Sigmoid colon (tissue), 6 donors: ENCODE measurements at regions not wholly inside any gene's neighbourhood (a gene's known extent, or its start where the extent isn't known, plus 50 kb on each side); places are given as distances from the start of the nearest gene placed in this dataset.

ENCODE experiments used
- DNase-seq: peaks from one replicate; pipeline ENCODE4 v3.0.0-alpha.2; 2019
- H3K27ac ChIP-seq, 4 donors: fragments of 200-600 bp; sonication (generic); one replicate each; pipeline ENCODE4 v1.5.1; 2016 to 2019; ENCODE audit warnings: mild to moderate bottlenecking in 1 of 4
- H3K27me3 ChIP-seq, 3 donors: fragments of 200-600 bp; sonication (generic); one replicate each; pipeline ENCODE4 v1.5.1; 2019; ENCODE audit warnings: mild to moderate bottlenecking in 1 of 3
- H3K36me3 ChIP-seq, 4 donors: fragments of 200-600 bp; sonication (generic); one replicate each; pipeline ENCODE4 v1.5.1; 2016 to 2019
- H3K4me1 ChIP-seq, 4 donors: fragments of 200-600 bp; sonication (generic); one replicate each; pipeline ENCODE4 v1.5.1; 2017 to 2019
- H3K4me3 ChIP-seq, 4 donors: fragments of 200-600 bp; sonication (generic); one replicate each; pipeline ENCODE4 v1.5.1; 2017 to 2019; ENCODE audit warnings: mild to moderate bottlenecking in 2 of 4, moderate library complexity in 1 of 4
- H3K9me3 ChIP-seq, 4 donors: fragments of 200-600 bp in 3 of 4; sonication (generic) in 3 of 4; one replicate each; pipeline versions ENCODE4 v1.5.1 to v1.6.1; 2013 to 2019
- CTCF ChIP-seq, 4 experiments: fragments of 450-650 bp in 3 of 4; fragments of 200-600 bp in 1 of 4; IDR thresholded peaks; one replicate each; pipeline ENCODE4 v1.5.1; 2016 to 2019; ENCODE audit warnings: antibody characterized with exemption in 4 of 4, mild to moderate bottlenecking in 3 of 4, moderate library complexity in 2 of 4
- EP300 ChIP-seq, 4 donors: sonication (generic); formaldehyde crosslinking; IDR thresholded peaks; one replicate each; pipeline ENCODE4 v1.6.1; 2017; ENCODE audit warnings: antibody characterized with exemption in 4 of 4
- POLR2A ChIP-seq, 2 donors: fragments of 450-650 bp; IDR thresholded peaks; one replicate each; pipeline ENCODE4 v1.6.1; 2016; ENCODE audit warnings: antibody characterized with exemption in 2 of 2, mild to moderate bottlenecking in 2 of 2, moderate library complexity in 2 of 2
- POLR2AphosphoS5 ChIP-seq, 4 donors: sonication (generic); formaldehyde crosslinking; IDR thresholded peaks; one replicate each; pipeline ENCODE4 v1.6.1; 2017; ENCODE audit warnings: antibody characterized with exemption in 4 of 4
- WGBS, 2 donors: extraction: QIAGEN DNeasy Blood & Tissue Kit; methylation state at CpG; one replicate each; pipeline ENCODE4 v1.1.7; 2013; 5-methylcytosine and 5-hydroxymethylcytosine counted together
- intact Hi-C: fragments of 100-400 bp; cut with DNase I; formaldehyde crosslinking; loops from one replicate; pipeline ENCODE4 v1.15.1; 2023
- donor health status: healthy with polysubstance abuse.
- donor health status: healthy.

GRCh38 chr18:60775978-60776377, 403.4 kb upstream of the MC4R start:
- WGBS, 2 donors, result 93 to 96% methylated on average over 1 of the region's 1 CpG
- DNase-seq, result no peak
- intact Hi-C loops, result no loop called here
- Histone ChIP-seq H3K36me3 (no peaks in the 10 kb centered on the region), H3K27ac (no peak overlapping the region), H3K27me3 (no peaks in the 10 kb centered on the region), H3K4me1 (no peaks in the 10 kb centered on the region), H3K4me3 (no peak overlapping the region), H3K9me3 (no peaks in the 10 kb centered on the region)
- TF ChIP-seq CTCF (IDR thresholded peaks at IDR 0.05), result no peak
- TF ChIP-seq POLR2A (IDR thresholded peaks at IDR 0.05), result no peak
- no peak for TF ChIP-seq EP300 (IDR thresholded peaks at IDR 0.05)
- TF ChIP-seq POLR2AphosphoS5 (IDR thresholded peaks at IDR 0.05), result no peak

- no peaks in the 10 kb centered on the region for H3K4me1 ChIP-seq
- H3K27ac ChIP-seq, result no peak overlapping the region
- no peak overlapping the region for H3K4me3 ChIP-seq
- H3K36me3 ChIP-seq, result no peaks in the 10 kb centered on the region
- no peaks in the 10 kb centered on the region for H3K27me3 ChIP-seq
- DNase-seq, result no peak
- no peak for TF ChIP-seq POLR2AphosphoS5 (IDR thresholded peaks at IDR 0.05)
- no peak for TF ChIP-seq CTCF (IDR thresholded peaks at IDR 0.05)
- no peak for TF ChIP-seq POLR2A (IDR thresholded peaks at IDR 0.05)
- no peak for TF ChIP-seq EP300 (IDR thresholded peaks at IDR 0.05)
- 18 to 58% methylated on average over 1 of the region's 1 CpG for WGBS, 2 donors
- intact Hi-C loops, result no loop called here
- H3K9me3 ChIP-seq, result no peaks in the 10 kb centered on the region
Measured at GRCh38 chr18:60784161-60784560, 411.6 kb upstream of the MC4R start.

- H3K4me1 ChIP-seq, result no peaks in the 10 kb centered on the region
- no peak overlapping the region for H3K4me3 ChIP-seq
- no peak overlapping the region for H3K27ac ChIP-seq
- peaks cover 0 to 2% (median 0%) of the 10 kb centered on the region in 4 donors for H3K9me3 ChIP-seq
- no peaks in the 10 kb centered on the region for H3K27me3 ChIP-seq
- intact Hi-C loops, result no loop called here
- no peak for DNase-seq
- no peak for TF ChIP-seq POLR2A (IDR thresholded peaks at IDR 0.05)
- no peak for TF ChIP-seq CTCF (IDR thresholded peaks at IDR 0.05)
- no peak for TF ChIP-seq POLR2AphosphoS5 (IDR thresholded peaks at IDR 0.05)
- TF ChIP-seq EP300 (IDR thresholded peaks at IDR 0.05), result no peak
- 70 to 83% methylated on average over 5 of the region's 5 CpGs for WGBS, 2 donors
- no peaks in the 10 kb centered on the region for H3K36me3 ChIP-seq
Measured at GRCh38 chr18:60794802-60795201, 422.2 kb upstream of the MC4R start.

- Histone ChIP-seq H3K27me3 (no peaks in the 10 kb centered on the region), H3K36me3 (no peaks in the 10 kb centered on the region), H3K4me1 (no peaks in the 10 kb centered on the region), H3K4me3 (no peak overlapping the region), H3K27ac (no peak overlapping the region), H3K9me3 (no peaks in the 10 kb centered on the region)
- no peak for TF ChIP-seq EP300 (IDR thresholded peaks at IDR 0.05)
- 56 to 72% methylated on average over 3 of the region's 3 CpGs for WGBS, 2 donors
- DNase-seq, result no peak
- intact Hi-C loops, result no loop called here
Measured at GRCh38 chr18:60804415-60804814, 431.8 kb upstream of the MC4R start.

GRCh38 chr18:60809937-60810336, 437.4 kb upstream of the MC4R start:
- Histone ChIP-seq H3K4me3 (no peak overlapping the region), H3K9me3 (no peaks in the 10 kb centered on the region), H3K36me3 (no peaks in the 10 kb centered on the region), H3K27me3 (no peaks in the 10 kb centered on the region), H3K27ac (no peak overlapping the region), H3K4me1 (no peaks in the 10 kb centered on the region)
- WGBS, 2 donors, result 75 to 91% methylated on average over 2 of the region's 2 CpGs
- intact Hi-C loops, result no loop called here
- no peak for TF ChIP-seq POLR2AphosphoS5 (IDR thresholded peaks at IDR 0.05)
- TF ChIP-seq CTCF (IDR thresholded peaks at IDR 0.05), result no peak
- no peak for TF ChIP-seq EP300 (IDR thresholded peaks at IDR 0.05)
- TF ChIP-seq POLR2A (IDR thresholded peaks at IDR 0.05), result no peak
- DNase-seq, result no peak
